ENCODE measurements at regions not wholly inside any gene's neighbourhood (a gene's known extent, or its start where the extent isn't known, plus 50 kb on each side); places are given as distances from the start of the nearest gene placed in this dataset.

GRCh38 chr6:120431841-120432240 is 902.4 kb downstream of the TBC1D32 start:
- no peaks in the 10 kb centered on the region for H3K4me1 ChIP-seq
- H3K4me3 ChIP-seq: no peak overlapping the region
- H3K27ac ChIP-seq: no peak overlapping the region
- H3K9me3 ChIP-seq: no peaks in the 10 kb centered on the region
- H3K27me3 ChIP-seq: no peaks in the 10 kb centered on the region
- DNase-seq: no peak
- TF ChIP-seq POLR2A (IDR thresholded peaks at IDR 0.05): no peak
- TF ChIP-seq CTCF (IDR thresholded peaks at IDR 0.05): no peak
- no peaks in the 10 kb centered on the region for H3K36me3 ChIP-seq

GRCh38 chr6:120411394-120411793 is 922.9 kb downstream of the TBC1D32 start:
- no peak for TF ChIP-seq POLR2A (IDR thresholded peaks at IDR 0.05)
- TF ChIP-seq CTCF (IDR thresholded peaks at IDR 0.05): no peak
- no peaks in the 10 kb centered on the region for H3K9me3 ChIP-seq
- no peak overlapping the region for H3K4me3 ChIP-seq
- DNase-seq: no peak
- H3K27ac ChIP-seq: no peak overlapping the region
- no peaks in the 10 kb centered on the region for H3K4me1 ChIP-seq
- H3K36me3 ChIP-seq: no peaks in the 10 kb centered on the region
- no peaks in the 10 kb centered on the region for H3K27me3 ChIP-seq

- Histone ChIP-seq H3K27me3 (no peaks in the 10 kb centered on the region), H3K36me3 (no peaks in the 10 kb centered on the region), H3K9me3 (no peaks in the 10 kb centered on the region), H3K4me1 (no peaks in the 10 kb centered on the region), H3K4me3 (no peak overlapping the region), H3K27ac (no peak overlapping the region)
- no peak for DNase-seq
- TF ChIP-seq CTCF (IDR thresholded peaks at IDR 0.05) (no peak), POLR2A (IDR thresholded peaks at IDR 0.05) (no peak)
Observed at GRCh38 chr6:120410586-120410985, 923.7 kb downstream of the TBC1D32 start.

GRCh38 chr6:120407696-120408095 is 926.6 kb downstream of the TBC1D32 start:
- Histone ChIP-seq H3K36me3 (no peaks in the 10 kb centered on the region), H3K27ac (no peak overlapping the region), H3K27me3 (no peaks in the 10 kb centered on the region), H3K4me3 (no peak overlapping the region), H3K4me1 (no peaks in the 10 kb centered on the region), H3K9me3 (no peaks in the 10 kb centered on the region)
- no peak for TF ChIP-seq POLR2A (IDR thresholded peaks at IDR 0.05)
- TF ChIP-seq CTCF (IDR thresholded peaks at IDR 0.05): no peak
- DNase-seq: no peak

DNA sequence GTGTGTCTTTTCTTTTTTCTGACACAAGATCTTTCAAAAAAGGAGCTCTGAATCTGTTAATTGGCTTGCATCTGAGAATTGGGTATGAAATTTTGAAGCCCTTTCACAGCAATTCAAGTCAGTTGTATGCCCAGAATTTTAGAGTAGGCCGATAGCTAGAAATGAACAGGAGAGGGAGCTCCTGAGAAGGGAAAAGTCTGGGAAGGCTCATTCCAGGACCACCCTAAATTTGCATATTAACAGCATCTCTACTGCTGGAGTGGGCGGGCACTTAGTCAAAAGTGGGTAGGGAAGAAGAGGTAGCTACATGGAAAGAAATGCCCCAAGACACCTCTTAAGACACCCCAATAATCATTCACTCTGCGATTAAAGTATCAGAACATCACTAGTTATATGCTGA is 928.3 kb downstream of the TBC1D32 start:
- H3K27ac ChIP-seq: no peak overlapping the region
- no peaks in the 10 kb centered on the region for H3K27me3 ChIP-seq
- H3K36me3 ChIP-seq: no peaks in the 10 kb centered on the region
- no peaks in the 10 kb centered on the region for H3K4me1 ChIP-seq
- no peaks in the 10 kb centered on the region for H3K9me3 ChIP-seq
- no peak for DNase-seq
- TF ChIP-seq POLR2A (IDR thresholded peaks at IDR 0.05) (no peak), CTCF (IDR thresholded peaks at IDR 0.05) (no peak)
- no peak overlapping the region for H3K4me3 ChIP-seq

DNA sequence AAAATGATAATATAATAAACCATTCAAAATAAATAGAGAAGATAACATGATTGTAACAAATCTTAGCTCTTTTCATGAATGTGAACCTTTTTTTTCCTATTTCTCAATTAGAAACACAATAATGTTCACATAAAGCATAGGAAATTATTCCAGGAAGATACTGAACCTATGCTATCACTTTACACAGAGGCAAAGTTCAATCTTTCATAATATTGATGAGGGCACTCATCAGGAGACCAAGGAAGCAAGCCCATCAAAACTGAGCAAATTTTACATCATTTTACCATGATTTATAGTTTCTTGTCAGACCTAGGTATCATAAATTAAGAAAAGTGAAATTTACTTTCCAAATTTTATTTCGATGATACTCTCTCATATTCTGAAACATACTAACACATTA is 938.5 kb downstream of the TBC1D32 start:
- Histone ChIP-seq H3K27ac (no peak overlapping the region), H3K4me1 (no peaks in the 10 kb centered on the region), H3K4me3 (no peak overlapping the region), H3K9me3 (no peaks in the 10 kb centered on the region), H3K27me3 (no peaks in the 10 kb centered on the region), H3K36me3 (no peaks in the 10 kb centered on the region)
- TF ChIP-seq POLR2A (IDR thresholded peaks at IDR 0.05): no peak
- no peak for TF ChIP-seq CTCF (IDR thresholded peaks at IDR 0.05)
- no peak for DNase-seq

Measured in Peyer's patch (tissue), 4 donors.